Astrocyte (in vitro differentiated cells and primary cell): ENCODE measurements at regions not wholly inside any gene's neighbourhood (a gene's known extent, or its start where the extent isn't known, plus 50 kb on each side); places are given as distances from the start of the nearest gene placed in this dataset.

Source experiments
- EZH2 ChIP-seq: IDR thresholded peaks from 2 replicates; pipeline ENCODE4 v1.6.1; 2012; ENCODE audit warnings: mild to moderate bottlenecking, low read length, inconsistent platforms; ENCODE audit not compliant: insufficient read depth
- TF ChIP-seq, protein P1 (sequence below): IDR thresholded peaks from 2 replicates; pipeline ENCODE4 v1.5.1; 2011; ENCODE audit warnings: low read depth, mild to moderate bottlenecking, inconsistent platforms, low read length, moderate library complexity; ENCODE audit not compliant: insufficient read depth

DNA sequence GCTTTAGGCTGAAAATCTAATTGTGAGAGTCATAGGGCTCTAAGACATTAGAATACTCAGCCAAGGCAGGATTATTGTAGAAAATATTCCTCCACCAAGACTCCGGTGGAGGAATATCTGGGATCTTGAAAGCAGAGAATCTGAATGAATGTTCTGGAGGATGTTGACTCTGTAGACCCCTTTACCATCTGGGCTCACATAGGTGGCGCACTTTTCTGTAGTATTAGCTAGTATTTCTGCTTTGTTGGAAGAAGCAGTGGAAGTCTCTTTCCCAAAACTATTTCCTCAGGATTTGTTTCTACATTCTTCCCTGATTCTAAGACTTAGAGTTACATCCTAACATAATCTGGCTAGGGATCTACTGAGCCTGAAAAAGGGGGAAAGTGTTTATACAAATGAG is 752.4 kb upstream of the SEMA6A start:
- TF ChIP-seq, protein P1, sequence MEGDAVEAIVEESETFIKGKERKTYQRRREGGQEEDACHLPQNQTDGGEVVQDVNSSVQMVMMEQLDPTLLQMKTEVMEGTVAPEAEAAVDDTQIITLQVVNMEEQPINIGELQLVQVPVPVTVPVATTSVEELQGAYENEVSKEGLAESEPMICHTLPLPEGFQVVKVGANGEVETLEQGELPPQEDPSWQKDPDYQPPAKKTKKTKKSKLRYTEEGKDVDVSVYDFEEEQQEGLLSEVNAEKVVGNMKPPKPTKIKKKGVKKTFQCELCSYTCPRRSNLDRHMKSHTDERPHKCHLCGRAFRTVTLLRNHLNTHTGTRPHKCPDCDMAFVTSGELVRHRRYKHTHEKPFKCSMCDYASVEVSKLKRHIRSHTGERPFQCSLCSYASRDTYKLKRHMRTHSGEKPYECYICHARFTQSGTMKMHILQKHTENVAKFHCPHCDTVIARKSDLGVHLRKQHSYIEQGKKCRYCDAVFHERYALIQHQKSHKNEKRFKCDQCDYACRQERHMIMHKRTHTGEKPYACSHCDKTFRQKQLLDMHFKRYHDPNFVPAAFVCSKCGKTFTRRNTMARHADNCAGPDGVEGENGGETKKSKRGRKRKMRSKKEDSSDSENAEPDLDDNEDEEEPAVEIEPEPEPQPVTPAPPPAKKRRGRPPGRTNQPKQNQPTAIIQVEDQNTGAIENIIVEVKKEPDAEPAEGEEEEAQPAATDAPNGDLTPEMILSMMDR = no peak
- no peak for TF ChIP-seq EZH2
